Smooth muscle cell of the brain vasculature (primary cell): ENCODE measurements at regions not wholly inside any gene's neighbourhood (a gene's known extent, or its start where the extent isn't known, plus 50 kb on each side); places are given as distances from the start of the nearest gene placed in this dataset.

Experiments
- DNase-seq: peaks from one replicate; pipeline ENCODE4 v3.0.0-alpha.2; 2012; ENCODE audit warnings: low read depth, low spot score

DNA sequence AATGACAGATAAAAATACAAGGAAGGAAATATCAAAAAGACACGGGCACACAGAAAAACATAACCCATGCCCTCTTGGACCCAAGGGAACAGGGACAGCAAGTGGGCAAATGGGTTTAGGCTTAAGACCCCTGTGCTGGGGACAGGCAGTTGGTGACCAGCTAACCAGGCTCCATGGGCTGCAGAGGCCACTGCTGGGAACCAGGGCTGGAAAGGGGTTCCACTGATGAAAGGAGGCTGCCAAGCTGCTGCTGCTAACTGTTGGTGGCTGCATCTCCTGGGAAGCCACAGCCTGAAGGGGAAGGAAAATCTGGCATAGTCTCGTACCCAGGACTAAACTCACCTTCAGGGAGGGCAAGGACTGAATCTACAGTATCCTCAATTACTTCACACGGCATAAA lies 579.2 kb upstream of the MGMT start:
- no peak for DNase-seq

DNA sequence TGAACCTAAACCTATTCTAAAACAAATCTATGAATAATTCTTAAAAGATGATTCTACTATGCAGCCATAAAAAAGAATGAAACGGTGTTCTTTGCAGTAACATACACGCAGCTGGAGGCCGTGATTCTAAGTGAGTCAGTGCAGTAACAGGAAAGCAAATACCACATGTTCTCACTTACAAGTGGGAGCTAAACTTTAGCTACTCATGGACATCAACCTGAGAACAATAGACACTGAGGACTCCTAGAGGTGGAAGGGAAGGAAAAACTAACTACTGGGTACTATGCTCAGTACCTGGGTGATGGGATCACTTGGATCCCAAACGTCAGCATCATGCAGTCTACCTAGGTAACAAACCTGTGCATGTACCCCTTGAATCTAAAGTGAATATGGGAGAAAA lies 575.0 kb upstream of the MGMT start:
- no peak for DNase-seq

DNA sequence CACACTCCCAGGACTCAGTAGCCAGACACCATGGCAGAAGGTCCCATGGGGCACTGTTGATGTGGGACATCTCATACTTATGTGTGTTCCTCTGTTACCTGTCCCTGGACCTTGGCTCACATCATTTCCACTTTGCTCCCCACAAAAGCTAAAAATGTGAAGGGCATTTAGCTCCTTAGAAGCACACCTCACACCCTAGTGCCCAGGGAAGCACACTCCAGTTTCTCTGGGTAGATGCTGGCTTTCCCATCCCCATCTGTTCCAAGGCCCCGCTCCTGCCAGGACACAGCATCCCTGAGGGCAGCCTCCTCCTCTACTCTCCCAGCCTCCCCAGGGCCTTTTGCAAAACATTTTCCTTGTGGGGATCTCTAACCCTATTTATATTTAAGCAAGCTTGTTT lies 572.4 kb upstream of the MGMT start:
- DNase-seq, result no peak

DNA sequence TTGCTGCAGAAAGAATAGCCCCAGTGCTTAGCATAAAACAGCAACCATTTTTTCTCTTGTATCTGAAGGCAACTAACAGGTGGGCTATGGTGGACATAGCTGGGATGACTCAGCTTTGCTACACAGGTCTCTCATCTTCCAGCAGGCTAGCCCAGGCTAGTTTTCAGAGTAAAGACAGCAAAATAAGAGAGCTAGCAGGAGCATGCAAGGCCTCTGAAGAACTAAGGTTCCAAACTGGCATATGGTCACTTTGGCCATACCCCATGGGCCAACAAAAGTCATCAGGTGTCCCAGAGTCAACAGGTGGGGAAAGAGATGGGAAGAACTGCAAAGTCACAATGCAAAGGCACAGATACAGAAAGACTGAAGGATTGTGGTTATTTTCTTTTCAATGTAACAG lies 571.6 kb upstream of the MGMT start:
- no peak for DNase-seq

DNA sequence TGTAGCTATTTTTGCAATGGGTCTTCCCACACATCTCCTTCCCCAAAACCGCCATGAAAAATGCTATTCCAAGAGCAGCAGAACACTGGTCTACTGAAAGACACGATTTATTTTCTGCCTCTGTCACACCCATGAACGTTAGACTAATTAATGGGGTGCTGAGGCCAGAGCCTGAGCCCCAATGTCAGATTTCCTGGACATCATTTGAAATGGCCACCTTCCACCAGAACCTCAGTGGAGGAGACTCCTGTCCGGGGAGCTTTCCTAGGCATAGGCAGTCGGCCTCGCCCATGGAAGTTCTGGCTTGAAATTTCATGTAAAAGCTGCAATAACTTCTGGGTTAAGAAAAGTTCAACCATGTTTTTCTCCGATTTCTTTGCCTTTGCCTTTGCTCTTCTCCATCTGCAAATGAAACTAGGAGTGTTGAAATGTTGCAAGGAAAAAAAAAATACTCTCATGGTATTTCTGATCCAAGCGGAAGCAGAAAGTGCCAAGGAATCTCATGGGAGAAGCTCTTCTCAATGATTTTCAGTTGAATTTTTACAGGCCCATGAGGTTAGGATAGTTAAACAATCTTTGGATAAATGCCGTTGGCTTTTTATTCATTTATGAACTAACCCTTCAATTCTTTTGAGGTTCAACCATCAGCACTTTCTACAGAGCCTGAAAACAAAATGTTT lies 570.8 kb upstream of the MGMT start:
- no peak for DNase-seq

DNA sequence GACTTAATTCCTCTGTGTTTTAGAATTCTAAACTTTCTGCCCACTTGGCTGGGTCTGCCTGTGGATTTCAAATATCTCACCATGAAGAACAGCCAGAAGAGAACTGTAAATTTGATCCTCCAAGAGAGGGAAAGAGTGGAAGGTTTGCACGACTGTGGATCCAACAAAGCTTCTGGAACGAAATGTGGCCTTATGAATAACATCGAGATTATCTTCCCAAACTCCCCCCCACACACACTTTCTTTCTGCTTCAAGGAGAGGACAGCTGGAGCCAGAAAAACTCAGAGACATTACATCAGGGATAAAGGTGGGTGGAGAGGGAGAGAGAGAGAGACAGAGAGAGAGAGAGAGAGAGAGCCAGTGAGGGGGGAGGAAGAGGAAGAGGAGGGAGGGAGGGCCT lies 570.1 kb upstream of the MGMT start:
- no peak for DNase-seq

DNA sequence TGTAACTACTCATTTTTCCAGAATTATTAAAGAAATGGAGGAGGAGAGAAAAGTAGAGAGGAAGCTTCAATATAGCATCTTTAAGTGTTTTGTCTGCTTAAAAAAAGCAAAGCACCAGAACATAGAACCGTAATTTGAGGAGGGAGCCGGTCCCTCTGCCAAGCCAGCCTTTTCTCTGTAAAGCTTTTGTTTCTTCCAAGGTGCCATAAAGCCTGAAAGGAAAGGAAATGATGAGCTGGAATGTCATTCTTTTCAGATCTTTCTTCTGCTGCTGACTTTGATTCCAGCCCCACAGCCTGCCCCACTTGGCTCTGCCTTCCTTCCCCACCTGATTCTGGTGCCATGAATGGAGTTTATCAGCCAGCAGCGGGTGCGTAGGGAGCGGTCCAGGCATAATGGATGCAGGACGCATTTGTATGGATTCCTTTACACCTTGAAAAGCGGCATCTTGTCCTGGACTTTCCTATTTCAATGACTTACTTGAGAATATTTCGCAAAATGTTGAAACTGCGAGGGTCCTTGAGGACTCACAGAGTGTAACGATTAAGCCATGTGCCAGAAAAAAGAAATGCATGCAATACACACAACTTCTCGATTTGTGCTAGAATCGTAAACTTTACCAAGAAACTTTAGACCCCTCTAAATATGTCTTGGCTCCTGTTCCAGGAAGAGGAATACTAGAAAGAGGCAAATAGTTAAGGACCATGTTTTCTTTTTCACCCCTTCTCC lies 569.5 kb upstream of the MGMT start:
- DNase-seq, result no peak

DNA sequence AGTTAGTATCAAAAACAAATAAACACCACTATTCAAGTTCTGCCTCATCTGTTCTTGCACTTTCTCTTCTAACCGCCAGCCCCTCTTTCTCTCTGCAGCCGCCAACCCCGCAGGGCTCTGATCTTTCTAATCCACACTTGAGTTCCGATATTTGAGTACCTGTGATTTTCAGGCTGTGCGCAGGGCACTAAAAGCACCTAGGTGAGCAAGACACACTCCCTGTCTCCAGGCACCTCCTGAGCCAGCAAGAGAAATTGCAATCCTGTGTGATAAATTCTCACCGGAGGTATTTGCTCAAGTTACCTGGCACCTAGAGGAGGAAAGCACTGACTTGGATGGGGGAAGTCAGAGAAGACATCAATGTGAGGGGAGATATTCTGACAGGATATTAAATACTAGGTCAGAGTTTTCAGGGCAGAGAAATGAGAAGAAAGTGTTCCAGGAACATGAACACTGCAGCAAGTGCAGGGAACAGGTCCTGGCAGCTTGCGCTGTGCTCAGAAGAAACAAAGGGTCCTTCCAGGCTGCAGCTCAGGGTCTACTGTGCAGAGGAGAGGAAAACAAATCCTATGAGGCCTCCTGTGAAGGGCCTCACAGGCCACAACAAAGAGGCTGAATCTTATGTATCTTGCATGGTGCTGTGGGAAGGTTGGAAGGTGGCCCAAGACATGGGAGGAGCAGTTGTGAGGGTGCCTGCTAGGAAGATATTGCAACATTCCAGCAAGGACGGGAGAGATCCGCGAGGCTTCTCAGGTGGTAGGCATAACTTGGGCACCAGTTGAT lies 568.7 kb upstream of the MGMT start:
- DNase-seq, result no peak

DNA sequence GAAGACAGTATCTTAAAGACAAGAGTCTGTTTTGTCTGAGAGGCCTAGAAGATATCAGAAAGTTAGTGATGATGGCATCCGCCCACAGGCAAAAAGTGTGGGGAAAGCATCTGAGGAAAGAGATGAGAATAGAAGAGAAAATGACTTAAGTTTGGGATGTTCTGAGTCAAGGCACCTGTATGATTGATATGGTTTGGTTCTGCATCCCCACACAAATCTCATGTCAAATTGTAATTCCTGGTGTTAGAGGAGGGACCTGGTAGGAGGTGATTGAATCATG lies 568.2 kb upstream of the MGMT start:
- no peak for DNase-seq

DNA sequence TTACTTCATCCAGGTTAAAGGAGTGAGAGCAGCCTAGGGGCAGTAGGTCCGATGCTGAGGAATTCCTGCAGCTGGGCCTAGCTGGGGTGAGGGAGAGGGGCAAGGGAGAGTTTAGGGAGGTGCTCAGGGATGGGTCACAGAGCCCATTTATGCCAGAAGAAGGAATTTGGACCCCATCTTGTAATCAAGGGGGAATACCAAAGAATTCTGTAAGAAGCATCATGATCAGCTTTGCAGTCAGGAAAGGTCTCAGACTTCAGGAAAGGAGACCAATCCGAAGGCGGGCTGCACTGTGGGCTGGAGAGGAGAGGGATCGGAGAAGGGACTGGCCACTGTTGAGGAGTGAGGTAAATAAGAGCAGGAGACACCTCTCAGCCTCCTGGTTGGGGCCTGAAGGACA lies 566.6 kb upstream of the MGMT start:
- DNase-seq, result no peak

DNA sequence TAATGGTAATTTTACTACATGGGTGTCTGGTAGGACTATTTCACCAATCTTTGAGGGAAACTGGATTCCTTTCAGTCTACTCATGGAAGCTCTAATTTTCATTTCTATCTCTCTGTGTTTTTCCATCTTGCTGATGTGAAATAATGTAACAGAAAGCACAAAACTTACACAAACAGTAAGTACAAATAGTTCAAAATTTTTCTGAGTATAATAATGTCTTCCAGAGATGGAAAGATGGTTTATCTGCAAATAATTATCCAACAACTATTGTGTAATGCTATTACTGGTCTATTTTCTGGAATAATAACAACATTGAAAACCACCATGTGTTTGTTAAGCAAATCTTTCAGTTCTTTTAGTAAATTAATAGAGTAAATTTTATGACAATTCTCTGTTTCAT lies 565.8 kb upstream of the MGMT start:
- no peak for DNase-seq

DNA sequence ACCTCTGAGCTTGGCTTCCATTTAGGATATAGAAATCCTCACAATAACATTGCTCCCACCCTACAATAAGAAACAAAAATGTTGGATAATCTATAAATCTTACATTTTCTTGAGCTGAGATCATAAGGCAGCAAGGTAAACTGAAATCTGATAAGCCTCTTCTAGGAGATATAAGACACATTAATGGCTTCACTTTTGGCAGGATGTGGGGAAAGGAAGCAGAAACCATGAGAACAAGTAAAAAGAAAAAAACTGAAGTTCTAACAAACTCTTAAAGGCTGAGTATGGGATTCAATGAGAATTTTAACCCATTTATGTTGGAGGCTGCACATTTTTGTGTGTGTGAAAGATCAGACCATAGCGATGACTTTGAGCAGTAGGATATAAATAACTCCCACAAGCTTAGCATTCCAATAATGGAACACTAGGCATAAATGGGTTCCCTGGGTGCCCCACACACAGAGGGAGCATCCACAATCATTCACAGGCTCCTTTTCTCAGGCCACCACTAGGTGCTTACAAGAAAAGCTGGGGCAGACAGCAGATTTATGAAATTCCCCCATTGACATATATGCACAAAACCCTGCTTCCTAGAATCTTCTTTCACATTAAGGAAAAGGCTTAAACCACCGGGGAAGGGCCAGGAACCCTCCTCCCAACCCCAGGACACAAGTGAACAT lies 564.9 kb upstream of the MGMT start:
- no peak for DNase-seq

DNA sequence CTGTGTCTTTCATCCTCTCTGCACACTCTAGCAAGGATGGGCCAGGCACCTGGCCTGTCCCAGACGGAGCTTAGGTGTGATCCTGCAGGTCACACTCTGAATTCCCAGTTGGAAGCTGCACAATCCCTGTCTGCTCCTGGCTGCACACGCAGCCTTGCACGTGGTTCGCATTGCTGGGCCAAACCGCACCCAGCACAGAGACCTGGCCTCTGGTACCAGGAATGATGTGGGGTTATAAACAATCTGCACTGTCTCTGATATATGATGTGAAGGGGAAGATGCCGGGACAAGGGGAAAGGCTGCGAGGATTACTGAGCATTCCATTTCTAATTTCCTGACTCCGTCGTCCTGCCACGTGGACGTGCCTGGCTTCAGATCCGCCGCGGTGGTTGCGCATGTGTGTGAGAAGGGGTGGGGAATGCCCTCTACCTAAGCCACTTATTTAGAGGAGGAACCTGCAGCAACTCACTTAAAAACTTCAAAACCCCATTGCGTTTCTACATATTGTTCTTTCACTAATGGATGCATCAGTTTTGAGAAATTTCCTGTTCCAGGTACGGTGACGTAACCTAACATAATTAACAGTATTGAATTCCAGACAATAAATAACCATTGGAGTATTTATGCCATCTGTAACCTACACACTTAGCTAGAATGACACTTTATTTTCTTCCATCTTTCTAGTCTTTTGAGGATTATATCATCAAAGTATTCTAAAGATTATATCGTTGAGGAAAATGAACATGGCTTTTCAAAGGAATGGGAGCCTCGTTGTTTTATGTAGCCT lies 559.7 kb upstream of the MGMT start:
- DNase-seq, result no peak

DNA sequence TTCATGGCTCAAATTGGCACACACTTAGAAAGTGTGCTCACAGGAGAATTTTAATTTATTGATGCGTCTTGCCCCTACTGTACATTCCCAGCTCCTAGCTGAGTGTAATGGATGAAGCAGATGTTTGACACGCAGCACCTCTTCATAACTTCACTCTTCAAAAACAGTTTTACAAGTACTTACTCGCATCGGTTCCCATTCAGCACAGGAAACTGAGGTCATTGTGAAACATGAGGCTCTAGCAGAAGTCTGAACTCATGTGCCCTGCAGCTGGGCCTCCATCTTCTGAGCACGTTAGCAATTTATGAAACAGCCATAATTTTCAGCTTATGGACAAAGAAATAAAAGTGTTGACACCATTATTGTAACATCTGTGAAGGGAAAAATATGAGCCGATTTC lies 558.9 kb upstream of the MGMT start:
- no peak for DNase-seq

DNA sequence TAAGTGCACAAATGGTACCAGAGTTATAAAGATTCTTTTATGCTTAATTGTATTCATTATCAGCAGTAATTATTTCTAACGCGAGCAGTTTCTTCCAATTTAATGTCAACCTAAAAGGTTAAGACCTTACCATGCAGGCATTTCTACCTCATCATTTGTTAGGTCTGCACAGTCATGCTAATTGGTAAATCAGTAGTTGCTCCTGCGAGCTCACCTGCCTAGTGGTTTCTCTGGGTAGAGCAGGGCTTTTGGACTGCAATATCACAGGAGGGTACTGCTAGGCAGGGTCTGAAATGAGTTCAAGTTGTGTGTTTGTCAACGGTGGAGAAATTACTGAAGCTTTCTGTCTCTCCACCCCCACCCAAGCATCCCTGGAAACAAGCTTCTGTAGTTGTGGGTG lies 558.5 kb upstream of the MGMT start:
- no peak for DNase-seq

DNA sequence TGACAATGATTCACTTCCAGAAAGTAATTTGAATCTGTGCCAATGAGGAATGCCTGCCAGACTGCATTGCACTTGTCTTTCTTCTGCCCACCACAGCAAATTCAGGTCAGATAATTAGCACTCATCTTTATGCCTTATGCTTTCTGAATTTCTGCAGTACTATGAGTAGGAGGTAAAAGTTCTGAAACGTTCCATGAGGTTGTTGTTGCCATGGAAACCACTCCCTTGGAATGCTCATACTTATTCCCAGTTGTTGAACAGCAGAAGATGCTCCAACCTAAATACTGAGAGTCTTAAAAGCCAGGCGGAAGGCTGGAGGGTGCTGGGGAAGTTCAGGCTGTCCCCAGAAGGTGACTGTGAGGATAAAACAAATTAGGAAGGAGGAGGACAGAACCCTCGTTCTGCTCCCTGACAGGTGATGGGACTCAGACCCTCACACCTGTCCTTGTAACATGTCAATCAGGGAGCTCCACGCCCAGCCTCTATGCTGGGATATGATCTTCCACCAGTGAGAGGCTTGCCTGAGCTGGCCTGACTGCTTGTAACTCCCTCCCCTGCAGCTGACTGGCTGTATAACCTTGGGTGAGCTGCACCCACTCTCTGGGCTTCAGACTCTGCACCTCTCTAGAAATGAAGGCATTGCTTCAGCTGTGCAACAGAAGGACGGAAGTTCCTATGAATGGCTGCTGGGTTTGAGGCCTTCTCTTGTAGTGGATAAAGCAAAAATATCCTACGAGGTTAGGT lies 554.3 kb upstream of the MGMT start:
- no peak for DNase-seq

DNA sequence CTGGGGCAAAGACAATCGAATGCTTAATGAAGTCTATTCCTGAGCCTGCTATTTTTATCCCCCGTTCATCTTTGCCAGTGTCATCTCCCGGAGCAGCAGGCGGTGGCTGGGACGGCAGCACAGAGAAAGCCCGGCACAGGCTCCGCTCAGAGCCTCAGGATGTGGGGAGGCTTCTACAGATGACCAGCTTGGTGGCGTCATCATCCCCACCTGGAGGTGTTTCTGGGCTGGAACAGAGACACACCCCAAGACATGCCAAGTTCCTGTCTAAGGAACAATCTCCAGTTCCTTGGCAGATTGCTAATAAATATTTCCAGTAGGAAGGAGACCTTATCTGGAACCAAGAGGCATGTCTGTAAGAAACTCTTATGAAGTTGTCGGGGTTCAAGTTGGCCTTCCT lies 552.4 kb upstream of the MGMT start:
- no peak for DNase-seq

DNA sequence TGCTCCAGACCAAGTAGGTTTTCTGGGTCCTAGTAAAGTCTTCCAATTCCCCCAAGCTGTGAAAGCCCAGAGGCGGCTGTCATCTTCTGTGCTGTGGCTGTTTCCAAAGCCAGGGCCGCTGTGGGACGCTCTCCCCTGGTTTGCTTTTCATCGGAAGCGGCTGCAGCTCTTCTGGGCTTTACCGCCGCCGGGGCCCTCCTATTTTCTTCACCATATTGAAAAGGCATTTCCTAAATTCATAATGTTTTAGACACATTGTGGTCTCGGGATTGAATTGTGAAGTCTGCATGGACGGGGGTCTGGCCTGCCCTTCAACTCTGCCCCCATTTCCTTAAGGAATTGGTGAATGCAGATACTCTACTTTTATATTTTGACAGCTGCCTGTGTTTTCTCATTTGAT lies 551.4 kb upstream of the MGMT start:
- DNase-seq, result no peak

DNA sequence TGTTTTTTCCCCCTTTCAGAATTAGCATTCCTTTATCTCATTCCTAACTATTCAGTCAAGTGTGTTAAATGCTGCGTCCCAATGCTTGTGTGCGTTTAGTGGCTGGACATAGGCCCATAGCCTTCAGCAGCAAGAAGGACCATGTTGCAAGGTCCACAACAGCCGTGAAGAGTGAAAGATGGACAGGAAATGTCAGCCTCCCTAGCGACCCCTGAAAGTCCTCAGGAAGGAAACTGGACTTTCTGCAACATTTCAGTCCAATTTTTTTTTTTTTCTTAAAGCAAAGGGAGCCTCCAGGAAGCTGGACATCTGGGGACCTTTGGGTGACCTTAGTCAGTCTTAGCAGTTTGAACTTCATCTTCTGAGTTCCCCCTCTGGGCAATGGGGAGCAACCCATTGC lies 550.7 kb upstream of the MGMT start:
- DNase-seq, result no peak

DNA sequence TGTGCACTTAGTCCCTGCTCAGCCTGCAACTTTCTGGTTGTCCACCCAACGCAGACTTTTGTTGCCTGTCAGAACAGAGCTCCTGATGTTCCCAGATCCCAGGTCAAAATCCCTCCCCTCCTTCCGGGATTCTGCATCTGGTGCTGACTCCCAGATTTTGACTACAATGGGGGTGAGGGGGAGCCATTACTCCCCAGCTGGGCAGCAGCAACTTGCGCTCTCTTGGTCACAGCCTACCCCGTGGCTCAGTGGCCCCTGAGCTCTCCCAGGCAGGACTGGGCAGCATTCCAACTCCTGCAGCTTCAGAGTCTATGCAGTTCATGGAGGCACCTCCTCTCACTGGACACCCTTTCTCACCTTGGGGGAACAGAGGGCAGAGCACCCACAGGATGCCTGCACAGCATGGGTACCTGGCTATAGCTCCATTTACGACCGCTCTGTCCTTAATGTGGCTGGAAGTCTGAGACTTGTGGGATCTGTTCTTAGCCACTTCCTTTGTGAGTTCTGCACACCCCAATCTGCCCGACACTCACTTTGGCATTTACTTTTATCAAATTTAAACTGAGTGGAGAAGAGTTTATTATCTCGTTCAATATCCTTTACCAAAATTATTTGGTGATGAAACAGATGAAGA lies 545.5 kb upstream of the MGMT start:
- no peak for DNase-seq

DNA sequence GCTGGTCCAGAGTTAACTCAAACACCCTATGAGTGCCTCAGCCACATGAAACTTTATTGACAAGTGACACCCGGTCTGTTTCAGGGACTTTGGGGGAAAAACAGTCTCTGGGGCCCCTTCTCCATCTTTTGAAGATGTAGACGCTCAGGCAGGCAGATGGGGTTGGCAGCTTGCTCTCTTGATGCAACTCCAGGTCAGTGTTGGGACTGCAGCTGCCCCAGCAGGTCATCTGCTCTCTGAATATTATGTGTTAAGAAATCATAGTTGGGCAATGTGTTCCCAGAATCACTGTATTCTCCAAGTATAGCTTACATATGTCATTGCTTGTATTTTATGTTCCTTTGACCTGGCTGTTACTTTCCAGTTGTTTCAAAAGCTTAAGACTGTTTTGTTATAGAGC lies 544.9 kb upstream of the MGMT start:
- DNase-seq, result no peak
